ENCODE measurements at regions not wholly inside any gene's neighbourhood (a gene's known extent, or its start where the extent isn't known, plus 50 kb on each side); places are given as distances from the start of the nearest gene placed in this dataset.

GRCh38 chr5:165104611-165105010 is 1599.2 kb downstream of the MAT2B start:
- intact Hi-C loops (cut with DNase I), result no loop called here
- DNase-seq, result no peak
- Histone ChIP-seq H3K36me3 (replicated peaks in 1 of 2) (no peaks in the 10 kb centered on the region), H3K27me3 (no peaks in the 10 kb centered on the region), H3K27ac (no peak overlapping the region), H3K9me3 (replicated peaks in 1 of 3) (no peaks in the 10 kb centered on the region), H3K4me3 (no peak overlapping the region), H3K4me1 (replicated peaks in 1 of 2) (no peaks in the 10 kb centered on the region)
- TF ChIP-seq POLR2A (IDR thresholded peaks at IDR 0.05), result no peak
- TF ChIP-seq CTCF (IDR thresholded peaks at IDR 0.05), result no peak
- WGBS, 4 donors, result 32 to 59% (median 44%) methylated on average over 4 of the region's 4 CpGs

GRCh38 chr5:165108809-165109208 is 1603.4 kb downstream of the MAT2B start:
- intact Hi-C loops (cut with DNase I), result no loop called here
- no peaks in the 10 kb centered on the region for H3K9me3 ChIP-seq (replicated peaks in 1 of 3)
- 52 to 66% (median 62%) methylated on average over 3 of the region's 3 CpGs for WGBS, 4 donors
- no peak overlapping the region for H3K27ac ChIP-seq
- DNase-seq, result no peak
- no peak for TF ChIP-seq CTCF (IDR thresholded peaks at IDR 0.05)
- no peak for TF ChIP-seq POLR2A (IDR thresholded peaks at IDR 0.05)
- no peaks in the 10 kb centered on the region for H3K27me3 ChIP-seq
- no peaks in the 10 kb centered on the region for H3K4me1 ChIP-seq (replicated peaks in 1 of 2)
- no peak overlapping the region for H3K4me3 ChIP-seq
- no peaks in the 10 kb centered on the region for H3K36me3 ChIP-seq (replicated peaks in 1 of 2)

GRCh38 chr5:165119175-165119574 is 1613.8 kb downstream of the MAT2B start:
- WGBS, 4 donors, result 70 to 86% (median 79%) methylated on average over 2 of the region's 2 CpGs
- H3K27ac ChIP-seq, result no peak overlapping the region
- intact Hi-C loops (cut with DNase I), result no loop called here

GRCh38 chr5:165126598-165126997 is 1621.2 kb downstream of the MAT2B start:
- no peaks in the 10 kb centered on the region for H3K4me1 ChIP-seq (replicated peaks in 1 of 2)
- H3K36me3 ChIP-seq (replicated peaks in 1 of 2), result no peaks in the 10 kb centered on the region
- H3K9me3 ChIP-seq (replicated peaks in 1 of 3), result no peaks in the 10 kb centered on the region
- intact Hi-C loops (cut with DNase I), result no loop called here
- H3K4me3 ChIP-seq, result no peak overlapping the region
- WGBS, 4 donors, result 41 to 62% (median 54%) methylated on average over 3 of the region's 3 CpGs
- no peak overlapping the region for H3K27ac ChIP-seq
- DNase-seq, result no peak
- TF ChIP-seq CTCF (IDR thresholded peaks at IDR 0.05) (no peak), POLR2A (IDR thresholded peaks at IDR 0.05) (no peak)
- no peaks in the 10 kb centered on the region for H3K27me3 ChIP-seq

More at GRCh38 chr5:165119175-165119574, 1613.8 kb downstream of the MAT2B start:
- H3K4me3 ChIP-seq, result no peak overlapping the region
- H3K4me1 ChIP-seq (replicated peaks in 1 of 2), result no peaks in the 10 kb centered on the region
- DNase-seq, result no peak
- no peaks in the 10 kb centered on the region for H3K36me3 ChIP-seq (replicated peaks in 1 of 2)
- no peaks in the 10 kb centered on the region for H3K9me3 ChIP-seq (replicated peaks in 1 of 3)
- H3K27me3 ChIP-seq, result no peaks in the 10 kb centered on the region
- TF ChIP-seq POLR2A (IDR thresholded peaks at IDR 0.05) (no peak), CTCF (IDR thresholded peaks at IDR 0.05) (no peak)
